WTC11 (cell line): ENCODE measurements at regions not wholly inside any gene's neighbourhood (a gene's known extent, or its start where the extent isn't known, plus 50 kb on each side); places are given as distances from the start of the nearest gene placed in this dataset.

ENCODE experiments used
- AR ChIP-seq: fragments of 250-450 bp; sonication (Bioruptor Pico); IDR thresholded peaks from 2 replicates; pipeline ENCODE4 v1.9.0; 2021; ENCODE audit warnings: mild to moderate bottlenecking
- ATF3 ChIP-seq: sonication (generic); formaldehyde crosslinking; conservative IDR thresholded peaks from 2 replicates; pipeline ENCODE4 v1.8.1; 2022; ENCODE audit warnings: mild to moderate bottlenecking, missing genetic modification reagents
- ATF6 ChIP-seq: sonication (generic); formaldehyde crosslinking; IDR thresholded peaks from 2 replicates; pipeline ENCODE4 v1.8.1; 2023; ENCODE audit warnings: mild to moderate bottlenecking, missing genetic modification reagents
- CTCF ChIP-seq: fragments of 200-600 bp; IDR thresholded peaks from 2 replicates; pipeline ENCODE4 v1.8.0; 2022; ENCODE audit warnings: antibody characterized with exemption
- FOXJ3 ChIP-seq: sonication (generic); formaldehyde crosslinking; IDR thresholded peaks from 2 replicates; pipeline ENCODE4 v1.9.0; 2021; ENCODE audit warnings: missing genetic modification reagents, mild to moderate bottlenecking, borderline replicate concordance
- IRF1 ChIP-seq: sonication (generic); formaldehyde crosslinking; IDR thresholded peaks from 2 replicates; pipeline ENCODE4 v1.8.0; 2023; ENCODE audit warnings: missing genetic modification reagents
- NFYB ChIP-seq: sonication (generic); formaldehyde crosslinking; conservative IDR thresholded peaks from 2 replicates; pipeline ENCODE4 v1.8.0; 2022; ENCODE audit warnings: low read depth, missing genetic modification reagents
- NR2C2 ChIP-seq: sonication (generic); formaldehyde crosslinking; IDR thresholded peaks from 2 replicates; pipeline ENCODE4 v1.8.0; 2022; ENCODE audit warnings: mild to moderate bottlenecking, missing genetic modification reagents
- TCF7 ChIP-seq: sonication (generic); formaldehyde crosslinking; IDR thresholded peaks from 2 replicates; pipeline ENCODE4 v1.8.0; 2022; ENCODE audit warnings: mild to moderate bottlenecking, low read depth, missing genetic modification reagents, moderate library complexity

GRCh38 chr11:33633251-33634003 is 67.2 kb downstream of the C11orf91 start:
- TF ChIP-seq TCF7 (CRISPR knock-in tag) (no peak), ATF3 (CRISPR knock-in tag) (no peak), AR (no peak), ATF6 (CRISPR knock-in tag) (no peak), CTCF (no peak), FOXJ3 (CRISPR knock-in tag) (no peak), NFYB (CRISPR knock-in tag) (no peak), NR2C2 (CRISPR knock-in tag) (no peak), IRF1 (CRISPR knock-in tag) (no peak)
